Ecto neural progenitor cell (in vitro differentiated cells): ENCODE measurements at regions not wholly inside any gene's neighbourhood (a gene's known extent, or its start where the extent isn't known, plus 50 kb on each side); places are given as distances from the start of the nearest gene placed in this dataset.
"Not testable (repeated sequence)": the region's sequence is repeated elsewhere in the genome, so short reads cannot be mapped to it uniquely, and the experiment has no call there.

ENCODE experiments used
- DNase-seq: peaks from one replicate; pipeline ENCODE4 v3.0.0-alpha.2; 2018; ENCODE audit warnings: low spot score

- DNase-seq: no peak
Measured at GRCh38 chr15:81819924-81820635, 225.7 kb downstream of the MEX3B start.

GRCh38 chr15:81814882-81815455, 230.8 kb downstream of the MEX3B start:
- no peak for DNase-seq

- DNase-seq: no peak
Measured at GRCh38 chr15:81813215-81813614, 232.6 kb downstream of the MEX3B start.

- DNase-seq: no peak
Measured at GRCh38 chr15:81812456-81812855, 233.4 kb downstream of the MEX3B start.

GRCh38 chr15:81811736-81812135, 234.1 kb downstream of the MEX3B start:
- DNase-seq: no peak

GRCh38 chr15:81809543-81809942, 236.3 kb downstream of the MEX3B start:
- no peak for DNase-seq

GRCh38 chr15:81807806-81808205, 238.0 kb downstream of the MEX3B start:
- no peak for DNase-seq

- DNase-seq: no peak
Measured at GRCh38 chr15:81807186-81807585, 238.6 kb downstream of the MEX3B start.

GRCh38 chr15:81795899-81796298, 249.9 kb downstream of the MEX3B start:
- DNase-seq: no peak

- no peak for DNase-seq
Measured at GRCh38 chr15:81792646-81793045, 253.2 kb downstream of the MEX3B start.

- DNase-seq: not testable (repeated sequence)
Measured at GRCh38 chr15:81791322-81791721, 254.5 kb downstream of the MEX3B start.

- DNase-seq: peak; percentile 12
Measured at GRCh38 chr15:81789403-81789802, 256.4 kb downstream of the MEX3B start.

GRCh38 chr15:81786776-81787175, 259.0 kb downstream of the MEX3B start:
- peak; percentile 11 for DNase-seq

GRCh38 chr15:81785679-81786078, 260.1 kb downstream of the MEX3B start:
- peak; percentile 11 for DNase-seq

GRCh38 chr15:81785181-81785580, 260.6 kb downstream of the MEX3B start:
- DNase-seq: peak; percentile 42

GRCh38 chr15:81784751-81785150, 261.1 kb downstream of the MEX3B start:
- DNase-seq: peak; percentile 46

GRCh38 chr15:81783586-81783985, 262.2 kb downstream of the MEX3B start:
- DNase-seq: peak; percentile 4

- DNase-seq: peak; percentile 11
Measured at GRCh38 chr15:81783076-81783475, 262.7 kb downstream of the MEX3B start.

- no peak for DNase-seq
Measured at GRCh38 chr15:81781395-81781794, 264.4 kb downstream of the MEX3B start.

- DNase-seq: peak; percentile 9
Measured at GRCh38 chr15:81780966-81781365, 264.9 kb downstream of the MEX3B start.

GRCh38 chr15:81779181-81779580, 266.6 kb downstream of the MEX3B start:
- peak; percentile 6 for DNase-seq

- DNase-seq: no peak
Measured at GRCh38 chr15:81777546-81777945, 268.3 kb downstream of the MEX3B start.

- DNase-seq: peak; percentile 9
Measured at GRCh38 chr15:81776976-81777375, 268.8 kb downstream of the MEX3B start.

- DNase-seq: not testable (repeated sequence)
Measured at GRCh38 chr15:81775779-81776178, 270.0 kb downstream of the MEX3B start.
